GM12892 (cell line): ENCODE measurements at regions not wholly inside any gene's neighbourhood (a gene's known extent, or its start where the extent isn't known, plus 50 kb on each side); places are given as distances from the start of the nearest gene placed in this dataset.

Experiments
- POLR2A ChIP-seq: IDR thresholded peaks from 2 replicates; pipeline ENCODE4 v1.6.1; 2011; ENCODE audit warnings: low read depth, low read length, control low read depth
- POLR2AphosphoS5 ChIP-seq: IDR thresholded peaks from 2 replicates; pipeline ENCODE4 v1.6.1; 2011; ENCODE audit warnings: low read depth, low read length, control low read depth
- TAF1 ChIP-seq: IDR thresholded peaks from 2 replicates; pipeline ENCODE4 v1.6.1; 2011; ENCODE audit warnings: low read depth, mild to moderate bottlenecking, control low read depth, low read length, borderline replicate concordance

GRCh38 chr5:171639966-171640365, 145.7 kb upstream of the SMIM23 start:
- TF ChIP-seq POLR2A, result no peak
- no peak for TF ChIP-seq TAF1
- TF ChIP-seq POLR2AphosphoS5, result no peak
